MCF 10A (cell line): ENCODE measurements at regions not wholly inside any gene's neighbourhood (a gene's known extent, or its start where the extent isn't known, plus 50 kb on each side); places are given as distances from the start of the nearest gene placed in this dataset.

Source experiments
- BruUV-seq: library from RNA; stranded (reverse); fragments of 400-500 nt; replicated peaks from 2 replicates; lab custom pipeline; 2021; lab: Mats Ljungman, UMichigan
- CTCF ChIA-PET: fragments of 300-600 bp; sonication (Branson Sonifier 250); formaldehyde crosslinking; extraction: SDS; loops from one replicate; lab custom pipeline; 2021; ENCODE audit warnings: antibody characterized with exemption, inconsistent platforms; lab: Yijun Ruan, JAX
- POLR2A ChIA-PET: fragments of 300-600, 350-650 bp; sonication (Branson Sonifier 250); formaldehyde crosslinking; extraction: SDS; loops from one replicate; lab custom pipeline; 2020; ENCODE audit warnings: antibody characterized with exemption, inconsistent platforms; lab: Yijun Ruan, JAX
- DNase-seq: peaks from one replicate; pipeline ENCODE4 v3.0.0-alpha.2; 2018; ENCODE audit not compliant: unreplicated experiment
- H3K27ac Mint-ChIP-seq: one replicate; pipeline ENCODE4 v1.8.0; 2022; ENCODE audit warnings: mild to moderate bottlenecking, low read depth, mixed read lengths; ENCODE audit not compliant: unreplicated experiment
- H3K27me3 Mint-ChIP-seq: one replicate; pipeline ENCODE4 v1.8.0; 2022; ENCODE audit warnings: mixed read lengths; ENCODE audit not compliant: insufficient read depth, unreplicated experiment
- H3K36me3 Mint-ChIP-seq: one replicate; pipeline ENCODE4 v1.8.0; 2022; ENCODE audit warnings: mild to moderate bottlenecking, moderate library complexity, mixed read lengths; ENCODE audit not compliant: insufficient read depth, unreplicated experiment
- H3K4me1 Mint-ChIP-seq: one replicate; pipeline ENCODE4 v1.8.0; 2022; ENCODE audit warnings: mixed read lengths; ENCODE audit not compliant: insufficient read depth, unreplicated experiment
- H3K4me3 Mint-ChIP-seq: one replicate; pipeline ENCODE4 v1.8.0; 2022; ENCODE audit warnings: mild to moderate bottlenecking, moderate library complexity, mixed read lengths; ENCODE audit not compliant: unreplicated experiment
- H3K9me3 Mint-ChIP-seq: one replicate; pipeline ENCODE4 v1.8.0; 2022; ENCODE audit warnings: mixed read lengths; ENCODE audit not compliant: unreplicated experiment
- intact Hi-C: fragments of 100-400 bp; cut with micrococcal nuclease; formaldehyde crosslinking; loops from 2 replicates; pipeline ENCODE4 v1.14.1; 2022
- TF ChIP-seq, protein P1 (sequence below): fragments of 200-600 bp; IDR thresholded peaks from one replicate; pipeline ENCODE4 v1.8.0; 2022; ENCODE audit warnings: antibody characterized with exemption, mild to moderate bottlenecking; ENCODE audit not compliant: unreplicated experiment

DNA sequence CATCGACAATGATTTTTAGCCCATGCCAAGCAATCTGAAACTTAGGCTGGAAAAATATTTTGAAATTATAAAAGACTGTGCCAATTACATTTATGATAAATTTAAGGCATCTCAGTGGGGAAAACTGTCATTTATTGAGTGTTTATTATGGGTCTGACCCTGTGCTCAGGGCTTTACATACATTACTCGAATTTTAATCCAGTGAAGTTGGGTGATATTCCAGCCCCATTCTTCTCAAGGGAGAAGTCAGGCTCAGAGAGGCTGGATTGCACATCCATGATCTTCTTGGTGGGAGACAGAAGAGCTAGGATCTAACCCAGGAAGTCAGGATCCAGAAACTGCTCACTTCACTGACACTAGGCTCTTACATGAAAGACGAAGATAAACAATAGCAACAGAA is 260.8 kb downstream of the QDPR start:
- ChIA-PET CTCF (no interaction called here), POLR2A (no interaction called here)
- Mint-ChIP-seq H3K27ac (no peak overlapping the region), H3K36me3 (no peaks in the 10 kb centered on the region), H3K27me3 (peaks cover 15% of the 10 kb centered on the region), H3K4me3 (no peak overlapping the region), H3K9me3 (no peaks in the 10 kb centered on the region), H3K4me1 (no peaks in the 10 kb centered on the region)
- TF ChIP-seq, protein P1, sequence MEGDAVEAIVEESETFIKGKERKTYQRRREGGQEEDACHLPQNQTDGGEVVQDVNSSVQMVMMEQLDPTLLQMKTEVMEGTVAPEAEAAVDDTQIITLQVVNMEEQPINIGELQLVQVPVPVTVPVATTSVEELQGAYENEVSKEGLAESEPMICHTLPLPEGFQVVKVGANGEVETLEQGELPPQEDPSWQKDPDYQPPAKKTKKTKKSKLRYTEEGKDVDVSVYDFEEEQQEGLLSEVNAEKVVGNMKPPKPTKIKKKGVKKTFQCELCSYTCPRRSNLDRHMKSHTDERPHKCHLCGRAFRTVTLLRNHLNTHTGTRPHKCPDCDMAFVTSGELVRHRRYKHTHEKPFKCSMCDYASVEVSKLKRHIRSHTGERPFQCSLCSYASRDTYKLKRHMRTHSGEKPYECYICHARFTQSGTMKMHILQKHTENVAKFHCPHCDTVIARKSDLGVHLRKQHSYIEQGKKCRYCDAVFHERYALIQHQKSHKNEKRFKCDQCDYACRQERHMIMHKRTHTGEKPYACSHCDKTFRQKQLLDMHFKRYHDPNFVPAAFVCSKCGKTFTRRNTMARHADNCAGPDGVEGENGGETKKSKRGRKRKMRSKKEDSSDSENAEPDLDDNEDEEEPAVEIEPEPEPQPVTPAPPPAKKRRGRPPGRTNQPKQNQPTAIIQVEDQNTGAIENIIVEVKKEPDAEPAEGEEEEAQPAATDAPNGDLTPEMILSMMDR: no peak
- BruUV-seq: no TSS peak
- no peak for DNase-seq
- intact Hi-C loops: no loop called here

DNA sequence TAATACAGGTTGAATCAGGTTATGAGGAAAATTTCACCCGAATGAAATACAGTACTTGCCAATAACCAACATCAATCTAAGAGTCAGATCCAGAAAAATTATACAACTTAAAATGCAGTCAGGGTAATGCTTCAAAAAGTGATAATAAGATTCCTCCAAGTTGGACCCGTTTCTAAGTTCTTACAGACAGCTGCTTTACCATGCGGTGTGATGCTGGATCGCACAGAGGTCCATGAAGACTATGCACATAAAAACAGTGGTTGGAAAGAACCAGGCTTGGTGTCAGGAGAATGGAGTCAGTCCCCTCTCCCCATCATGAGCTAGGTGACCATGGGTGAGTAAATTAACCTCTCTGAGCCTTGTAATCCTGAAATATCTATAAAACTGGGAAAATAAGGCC is 261.3 kb downstream of the QDPR start:
- no TSS peak for BruUV-seq
- Mint-ChIP-seq H3K27me3 (peaks cover 15% of the 10 kb centered on the region), H3K4me3 (no peak overlapping the region), H3K9me3 (no peaks in the 10 kb centered on the region), H3K4me1 (no peaks in the 10 kb centered on the region), H3K27ac (no peak overlapping the region), H3K36me3 (no peaks in the 10 kb centered on the region)
- TF ChIP-seq, protein P1: no peak
- no peak for DNase-seq
- POLR2A ChIA-PET: no interaction called here
- CTCF ChIA-PET: interaction anchor here (0.6 kb wide), 1 partner anchor 486 kb away, joined by 3 read pairs; no protein-coding TSS in a partner anchor
- intact Hi-C loops: no loop called here

DNA sequence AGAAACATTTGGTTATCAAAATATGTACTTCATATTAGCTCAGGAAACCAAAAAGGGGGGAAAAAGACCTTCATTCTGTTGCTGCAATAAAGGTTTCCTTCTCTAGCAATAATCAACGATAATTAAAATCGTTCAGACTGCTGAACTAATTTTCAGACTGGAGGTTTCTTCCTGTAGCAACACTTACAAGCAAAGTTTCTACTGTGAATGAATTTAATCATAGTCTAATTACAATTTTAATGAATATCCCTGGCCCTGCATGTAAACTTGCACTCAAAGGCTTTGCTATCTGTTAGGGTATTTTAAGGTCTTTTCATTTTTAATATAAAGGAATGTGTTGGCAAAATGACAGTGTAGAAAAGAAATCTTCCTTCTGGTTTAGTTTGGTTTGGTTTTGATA is 265.2 kb downstream of the QDPR start:
- no TSS peak for BruUV-seq
- no peaks in the 10 kb centered on the region for H3K9me3 Mint-ChIP-seq
- TF ChIP-seq, protein P1: no peak
- CTCF ChIA-PET: no interaction called here
- no peaks in the 10 kb centered on the region for H3K36me3 Mint-ChIP-seq
- H3K27ac Mint-ChIP-seq: no peak overlapping the region
- H3K4me3 Mint-ChIP-seq: no peak overlapping the region
- H3K4me1 Mint-ChIP-seq: no peaks in the 10 kb centered on the region
- intact Hi-C loops: no loop called here
- POLR2A ChIA-PET: no interaction called here
- no peak for DNase-seq
- no peaks in the 10 kb centered on the region for H3K27me3 Mint-ChIP-seq

DNA sequence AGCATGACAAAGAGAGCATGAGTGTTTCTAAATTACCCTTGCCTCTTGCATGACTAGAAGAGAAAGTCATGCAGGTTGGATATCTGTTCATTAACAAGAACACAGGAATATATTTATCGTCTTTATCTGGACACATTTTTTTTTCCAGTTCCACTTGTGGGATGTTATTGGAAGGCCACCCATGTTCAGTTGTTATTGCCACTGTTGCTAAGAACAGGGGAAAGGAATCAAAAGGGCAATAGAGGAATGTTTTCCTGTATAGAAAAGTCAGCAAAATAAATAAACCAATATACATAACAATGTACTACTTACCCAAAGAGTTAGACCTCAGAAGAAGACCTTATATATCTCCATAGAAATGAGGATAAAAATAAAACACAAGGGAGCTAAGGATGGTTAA is 270.1 kb downstream of the QDPR start:
- TF ChIP-seq, protein P1: no peak
- Mint-ChIP-seq H3K9me3 (no peaks in the 10 kb centered on the region), H3K27ac (no peak overlapping the region), H3K36me3 (no peaks in the 10 kb centered on the region), H3K4me1 (peaks cover 2% of the 10 kb centered on the region), H3K27me3 (no peaks in the 10 kb centered on the region), H3K4me3 (no peak overlapping the region)
- CTCF ChIA-PET: interaction anchor here (0.5 kb wide), 1 partner anchor 244 kb away, joined by 5 read pairs; no protein-coding TSS in a partner anchor
- BruUV-seq: no TSS peak
- intact Hi-C loops: no loop called here
- POLR2A ChIA-PET: no interaction called here
- no peak for DNase-seq
